Liver (tissue), 8 donors: ENCODE measurements at regions not wholly inside any gene's neighbourhood (a gene's known extent, or its start where the extent isn't known, plus 50 kb on each side); places are given as distances from the start of the nearest gene placed in this dataset.

Source experiments
- DNase-seq: peaks from one replicate; pipeline ENCODE4 v3.0.0-alpha.2; 2017; ENCODE audit warnings: low spot score
- H3K27ac ChIP-seq, 2 donors: one replicate each; pipeline ENCODE4 v1.7.0; 2013; ENCODE audit warnings: inconsistent platforms in 2 of 2, low read length in 2 of 2, control low read depth in 1 of 2, low read depth in 1 of 2, mild to moderate bottlenecking in 1 of 2
- H3K27me3 ChIP-seq, 4 donors: one replicate each; pipeline versions ENCODE4 v1.6.1 to v1.7.0; 2013; ENCODE audit warnings: low read length in 3 of 4, inconsistent platforms in 1 of 4, mild to moderate bottlenecking in 1 of 4, moderate library complexity in 1 of 4; ENCODE audit not compliant: control insufficient read depth in 4 of 4, insufficient read depth in 4 of 4
- H3K36me3 ChIP-seq, 4 donors: one replicate each; pipeline versions ENCODE4 v1.6.1 to v1.7.0; 2013; ENCODE audit warnings: low read length in 3 of 4, mild to moderate bottlenecking in 3 of 4, low read depth in 1 of 4, moderate library complexity in 1 of 4; ENCODE audit not compliant: control insufficient read depth in 4 of 4, insufficient read depth in 3 of 4
- H3K4me1 ChIP-seq, 4 donors: one replicate each; pipeline versions ENCODE4 v1.6.1 to v1.7.0; 2013; ENCODE audit warnings: low read length in 3 of 4, mild to moderate bottlenecking in 3 of 4, moderate library complexity in 1 of 4; ENCODE audit not compliant: control insufficient read depth in 4 of 4, insufficient read depth in 4 of 4
- H3K4me3 ChIP-seq, 3 donors: one replicate each; pipeline versions ENCODE4 v1.6.1 to v1.7.0; 2013; ENCODE audit warnings: low read length in 3 of 3, control low read depth in 1 of 3, low read depth in 1 of 3, mild to moderate bottlenecking in 1 of 3
- H3K9ac ChIP-seq, 2 donors: one replicate each; pipeline ENCODE4 v1.7.0; 2013; ENCODE audit warnings: low read length in 2 of 2, mild to moderate bottlenecking in 2 of 2, moderate library complexity in 2 of 2, control low read depth in 1 of 2, low read depth in 1 of 2
- H3K9me3 ChIP-seq, 4 donors: one replicate each; pipeline versions ENCODE4 v1.6.1 to v1.7.0; 2013; ENCODE audit warnings: low read length in 3 of 4; ENCODE audit not compliant: control insufficient read depth in 4 of 4
- EGR1 ChIP-seq, 2 donors: IDR thresholded peaks; 2 replicates each; pipeline ENCODE4 v1.6.1; 2016 to 2018; ENCODE audit warnings: antibody characterized with exemption in 2 of 2, low read depth in 2 of 2
- FOXA1 ChIP-seq: IDR thresholded peaks from 2 replicates; pipeline ENCODE4 v1.6.1; 2016; ENCODE audit warnings: antibody characterized with exemption
- FOXA2 ChIP-seq: IDR thresholded peaks from 2 replicates; pipeline ENCODE4 v1.6.1; 2016; ENCODE audit warnings: antibody characterized with exemption
- GABPA ChIP-seq, 2 donors: IDR thresholded peaks in 1 of 2; conservative IDR thresholded peaks in 1 of 2; 2 replicates each; pipeline ENCODE4 v1.6.1; 2016; ENCODE audit warnings: antibody characterized with exemption in 2 of 2, mild to moderate bottlenecking in 1 of 2, moderate library complexity in 1 of 2
- HNF4A ChIP-seq, 2 donors: conservative IDR thresholded peaks; 2 replicates each; pipeline ENCODE4 v1.6.1; 2016; ENCODE audit warnings: antibody characterized with exemption in 2 of 2, mild to moderate bottlenecking in 2 of 2
- HNF4G ChIP-seq: IDR thresholded peaks from 2 replicates; pipeline ENCODE4 v1.6.1; 2016; ENCODE audit warnings: antibody characterized with exemption
- JUND ChIP-seq, 2 donors: IDR thresholded peaks; 2 replicates each; pipeline ENCODE4 v1.6.1; 2016; ENCODE audit warnings: antibody characterized with exemption in 2 of 2
- NR2F2 ChIP-seq: IDR thresholded peaks from 2 replicates; pipeline ENCODE4 v1.6.1; 2016; ENCODE audit warnings: antibody characterized with exemption
- RAD21 ChIP-seq, 2 donors: IDR thresholded peaks; 2 replicates each; pipeline ENCODE4 v1.6.1; 2016; ENCODE audit warnings: antibody characterized with exemption in 2 of 2, mild to moderate bottlenecking in 2 of 2
- RXRA ChIP-seq, 2 donors: IDR thresholded peaks; 2 replicates each; pipeline ENCODE4 v1.6.1; 2017 to 2018; ENCODE audit warnings: antibody characterized with exemption in 2 of 2, mild to moderate bottlenecking in 1 of 2
- SP1 ChIP-seq: IDR thresholded peaks from 2 replicates; pipeline ENCODE4 v1.6.1; 2018; ENCODE audit warnings: antibody characterized with exemption, mild to moderate bottlenecking
- TAF1 ChIP-seq: conservative IDR thresholded peaks from 2 replicates; pipeline ENCODE4 v1.6.1; 2016; ENCODE audit warnings: antibody characterized with exemption, mild to moderate bottlenecking
- YY1 ChIP-seq: IDR thresholded peaks from 2 replicates; pipeline ENCODE4 v1.6.1; 2016; ENCODE audit warnings: antibody characterized with exemption, mild to moderate bottlenecking
- WGBS: extraction: QIAGEN DNeasy Blood & Tissue Kit; methylation state at CpG from one replicate; pipeline ENCODE4 v1.1.7; 2013; 5-methylcytosine and 5-hydroxymethylcytosine counted together
- TF ChIP-seq, protein P1 (sequence below): IDR thresholded peaks from 2 replicates; pipeline ENCODE4 v1.6.1; 2016; ENCODE audit warnings: antibody characterized with exemption, mild to moderate bottlenecking
- TF ChIP-seq, protein P2 (sequence below): fragments of 150-350 bp; IDR thresholded peaks from 2 replicates; pipeline ENCODE4 v1.5.1; 2017; ENCODE audit warnings: improper control_type of control experiment, low read depth, low read length; ENCODE audit not compliant: missing input control
- TF ChIP-seq, protein P3 (sequence below): IDR thresholded peaks from 2 replicates; pipeline ENCODE4 v1.6.1; 2016; ENCODE audit warnings: antibody characterized with exemption
- TF ChIP-seq, protein P4 (sequence below): IDR thresholded peaks from 2 replicates; pipeline ENCODE4 v1.6.1; 2016; ENCODE audit warnings: antibody characterized with exemption
- donor health status: healthy.
- donor health status: healthy.
- donor health status: healthy.
- donor health status: healthy.
- donor health status: healthy.

DNA sequence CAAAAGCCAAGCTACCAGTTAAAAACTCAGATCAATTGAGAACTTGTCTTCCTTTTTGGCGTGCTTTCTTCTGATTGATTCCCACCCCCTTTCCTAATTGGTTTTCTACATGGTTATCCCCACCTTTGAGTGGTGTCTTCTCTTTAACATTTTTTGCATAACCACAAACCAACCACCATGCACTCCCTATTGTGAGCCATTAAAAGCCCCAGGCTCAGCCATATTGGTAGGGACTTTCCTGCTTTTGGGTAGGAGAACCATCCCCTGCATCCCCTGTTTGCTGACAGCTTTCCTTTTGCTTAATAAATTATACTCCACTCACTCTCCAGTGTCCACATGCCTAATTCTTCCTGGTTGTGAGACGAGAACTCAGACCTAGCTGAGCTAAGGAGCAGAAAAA is 1651.4 kb upstream of the IGFBP7 start:
- no peaks in the 10 kb centered on the region for H3K4me1 ChIP-seq
- no peak overlapping the region for H3K27ac ChIP-seq
- no peak overlapping the region for H3K9ac ChIP-seq
- no peaks in the 10 kb centered on the region for H3K27me3 ChIP-seq
- 90% methylated on average over 2 of the region's 2 CpGs for WGBS
- no peaks in the 10 kb centered on the region for H3K36me3 ChIP-seq
- TF ChIP-seq, protein P1, sequence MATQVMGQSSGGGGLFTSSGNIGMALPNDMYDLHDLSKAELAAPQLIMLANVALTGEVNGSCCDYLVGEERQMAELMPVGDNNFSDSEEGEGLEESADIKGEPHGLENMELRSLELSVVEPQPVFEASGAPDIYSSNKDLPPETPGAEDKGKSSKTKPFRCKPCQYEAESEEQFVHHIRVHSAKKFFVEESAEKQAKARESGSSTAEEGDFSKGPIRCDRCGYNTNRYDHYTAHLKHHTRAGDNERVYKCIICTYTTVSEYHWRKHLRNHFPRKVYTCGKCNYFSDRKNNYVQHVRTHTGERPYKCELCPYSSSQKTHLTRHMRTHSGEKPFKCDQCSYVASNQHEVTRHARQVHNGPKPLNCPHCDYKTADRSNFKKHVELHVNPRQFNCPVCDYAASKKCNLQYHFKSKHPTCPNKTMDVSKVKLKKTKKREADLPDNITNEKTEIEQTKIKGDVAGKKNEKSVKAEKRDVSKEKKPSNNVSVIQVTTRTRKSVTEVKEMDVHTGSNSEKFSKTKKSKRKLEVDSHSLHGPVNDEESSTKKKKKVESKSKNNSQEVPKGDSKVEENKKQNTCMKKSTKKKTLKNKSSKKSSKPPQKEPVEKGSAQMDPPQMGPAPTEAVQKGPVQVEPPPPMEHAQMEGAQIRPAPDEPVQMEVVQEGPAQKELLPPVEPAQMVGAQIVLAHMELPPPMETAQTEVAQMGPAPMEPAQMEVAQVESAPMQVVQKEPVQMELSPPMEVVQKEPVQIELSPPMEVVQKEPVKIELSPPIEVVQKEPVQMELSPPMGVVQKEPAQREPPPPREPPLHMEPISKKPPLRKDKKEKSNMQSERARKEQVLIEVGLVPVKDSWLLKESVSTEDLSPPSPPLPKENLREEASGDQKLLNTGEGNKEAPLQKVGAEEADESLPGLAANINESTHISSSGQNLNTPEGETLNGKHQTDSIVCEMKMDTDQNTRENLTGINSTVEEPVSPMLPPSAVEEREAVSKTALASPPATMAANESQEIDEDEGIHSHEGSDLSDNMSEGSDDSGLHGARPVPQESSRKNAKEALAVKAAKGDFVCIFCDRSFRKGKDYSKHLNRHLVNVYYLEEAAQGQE = no peak
- TF ChIP-seq, protein P2, sequence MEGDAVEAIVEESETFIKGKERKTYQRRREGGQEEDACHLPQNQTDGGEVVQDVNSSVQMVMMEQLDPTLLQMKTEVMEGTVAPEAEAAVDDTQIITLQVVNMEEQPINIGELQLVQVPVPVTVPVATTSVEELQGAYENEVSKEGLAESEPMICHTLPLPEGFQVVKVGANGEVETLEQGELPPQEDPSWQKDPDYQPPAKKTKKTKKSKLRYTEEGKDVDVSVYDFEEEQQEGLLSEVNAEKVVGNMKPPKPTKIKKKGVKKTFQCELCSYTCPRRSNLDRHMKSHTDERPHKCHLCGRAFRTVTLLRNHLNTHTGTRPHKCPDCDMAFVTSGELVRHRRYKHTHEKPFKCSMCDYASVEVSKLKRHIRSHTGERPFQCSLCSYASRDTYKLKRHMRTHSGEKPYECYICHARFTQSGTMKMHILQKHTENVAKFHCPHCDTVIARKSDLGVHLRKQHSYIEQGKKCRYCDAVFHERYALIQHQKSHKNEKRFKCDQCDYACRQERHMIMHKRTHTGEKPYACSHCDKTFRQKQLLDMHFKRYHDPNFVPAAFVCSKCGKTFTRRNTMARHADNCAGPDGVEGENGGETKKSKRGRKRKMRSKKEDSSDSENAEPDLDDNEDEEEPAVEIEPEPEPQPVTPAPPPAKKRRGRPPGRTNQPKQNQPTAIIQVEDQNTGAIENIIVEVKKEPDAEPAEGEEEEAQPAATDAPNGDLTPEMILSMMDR = no peak
- TF ChIP-seq FOXA2 = no peak
- no peak for TF ChIP-seq RAD21 (IDR thresholded peaks at IDR 0.05)
- TF ChIP-seq, protein P3, sequence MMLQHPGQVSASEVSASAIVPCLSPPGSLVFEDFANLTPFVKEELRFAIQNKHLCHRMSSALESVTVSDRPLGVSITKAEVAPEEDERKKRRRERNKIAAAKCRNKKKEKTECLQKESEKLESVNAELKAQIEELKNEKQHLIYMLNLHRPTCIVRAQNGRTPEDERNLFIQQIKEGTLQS = no peak
- TF ChIP-seq, protein P4, sequence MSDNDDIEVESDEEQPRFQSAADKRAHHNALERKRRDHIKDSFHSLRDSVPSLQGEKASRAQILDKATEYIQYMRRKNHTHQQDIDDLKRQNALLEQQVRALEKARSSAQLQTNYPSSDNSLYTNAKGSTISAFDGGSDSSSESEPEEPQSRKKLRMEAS = no peak
- TF ChIP-seq GABPA (IDR thresholded peaks at IDR 0.05 in 1 of 2, conservative IDR thresholded peaks at IDR 0.05 in 1 of 2) = no peak
- no peak for TF ChIP-seq SP1
- TF ChIP-seq NR2F2 = no peak
- no peak for TF ChIP-seq HNF4G
- no peak for TF ChIP-seq RXRA (IDR thresholded peaks at IDR 0.05)
- TF ChIP-seq FOXA1 = no peak
- no peak for TF ChIP-seq TAF1
- no peak for TF ChIP-seq JUND (IDR thresholded peaks at IDR 0.05)
- TF ChIP-seq YY1 = no peak
- no peak for TF ChIP-seq HNF4A (conservative IDR thresholded peaks at IDR 0.05)
- no peak for TF ChIP-seq EGR1 (IDR thresholded peaks at IDR 0.05; ENCODE audit: low read depth in 2 of 2)
- no peaks in the 10 kb centered on the region for H3K9me3 ChIP-seq
- H3K4me3 ChIP-seq = no peak overlapping the region
- no peak for DNase-seq

DNA sequence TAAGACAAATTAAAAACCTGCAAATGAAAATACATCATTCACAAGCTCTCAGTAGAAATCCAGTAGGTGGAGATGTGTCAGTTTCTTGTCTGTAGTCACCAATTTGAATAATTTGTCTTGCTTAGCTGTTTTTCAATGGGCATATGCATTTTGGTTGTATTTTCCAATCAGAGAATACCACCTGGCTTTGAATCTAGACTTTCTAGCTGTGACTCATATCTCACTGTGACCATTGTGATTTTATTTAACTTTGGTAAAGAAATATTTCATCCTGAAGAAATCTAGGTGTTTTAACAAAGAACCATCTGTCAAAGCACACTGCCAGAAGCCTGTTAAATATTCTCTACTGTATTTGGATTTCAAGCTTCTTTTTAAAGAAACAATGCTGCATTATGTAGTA is 1650.6 kb upstream of the IGFBP7 start:
- DNase-seq = no peak
- H3K4me1 ChIP-seq = no peaks in the 10 kb centered on the region
- no peak for TF ChIP-seq RXRA (IDR thresholded peaks at IDR 0.05)
- TF ChIP-seq, protein P2 = no peak

More for the DNA sequence above, 1650.6 kb upstream of the IGFBP7 start:
- Histone ChIP-seq H3K9ac (no peak overlapping the region), H3K27ac (no peak overlapping the region), H3K9me3 (no peaks in the 10 kb centered on the region), H3K36me3 (no peaks in the 10 kb centered on the region), H3K27me3 (no peaks in the 10 kb centered on the region), H3K4me3 (no peak overlapping the region)
